ENCODE measurements at regions not wholly inside any gene's neighbourhood (a gene's known extent, or its start where the extent isn't known, plus 50 kb on each side); places are given as distances from the start of the nearest gene placed in this dataset.

DNA sequence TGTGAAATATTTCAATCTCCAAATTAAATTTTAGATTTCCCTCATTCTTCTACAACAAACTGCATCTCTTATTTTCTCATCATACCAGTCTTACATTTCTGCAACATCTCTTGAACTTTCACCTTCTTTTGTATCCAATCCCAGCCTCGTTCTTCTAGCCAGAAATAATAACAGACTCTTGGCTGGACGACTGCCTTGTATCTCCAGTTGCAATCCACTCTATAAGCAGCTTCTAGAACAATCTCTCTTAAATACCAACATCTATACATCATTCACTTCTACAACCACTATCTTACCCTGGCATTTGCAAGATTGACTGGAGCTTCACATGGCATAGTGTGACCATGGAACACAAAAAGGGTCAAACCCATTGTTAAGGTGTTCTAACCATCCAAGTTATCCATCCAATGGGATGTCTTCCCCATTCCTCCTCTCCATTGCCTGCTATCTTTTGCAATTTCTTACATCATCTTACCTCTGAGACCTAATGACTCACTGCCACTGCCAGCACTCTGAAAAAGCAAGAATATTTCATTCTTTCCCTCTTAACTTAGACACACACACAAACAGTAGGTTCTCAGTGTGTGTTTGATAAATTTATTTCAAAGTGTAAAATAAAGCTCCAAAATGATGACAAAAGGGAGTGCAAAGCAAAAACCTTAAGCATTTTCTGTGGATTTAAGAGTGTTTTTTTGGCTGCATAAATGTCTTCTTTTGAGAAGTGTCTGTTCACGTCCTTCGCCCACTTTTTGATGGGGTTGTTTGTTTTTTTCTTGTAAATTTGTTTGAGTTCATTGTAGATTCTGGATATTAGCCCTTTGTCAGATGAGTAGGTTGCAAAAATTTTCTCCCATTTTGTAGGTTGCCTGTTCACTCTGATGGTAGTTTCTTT, 145.6 kb downstream of the METTL4 start:
- TF ChIP-seq BHLHE40 (IDR thresholded peaks at IDR 0.05; ENCODE audit: borderline replicate concordance) (no peak), L3MBTL2 (conservative IDR thresholded peaks at IDR 0.05) (no peak), SP1 (IDR thresholded peaks at IDR 0.05) (no peak), FOXA1 (IDR thresholded peaks at IDR 0.05) (no peak), FOXK2 (IDR thresholded peaks at IDR 0.05) (no peak), TARDBP (IDR thresholded peaks at IDR 0.05) (no peak), ARNT (IDR thresholded peaks at IDR 0.05) (no peak), ZNF384 (IDR thresholded peaks at IDR 0.05) (no peak), HDGF (IDR thresholded peaks at IDR 0.05; ENCODE audit: borderline replicate concordance) (no peak), SUZ12 (IDR thresholded peaks at IDR 0.05) (no peak), PKNOX1 (IDR thresholded peaks at IDR 0.05) (no peak), LEF1 (IDR thresholded peaks at IDR 0.05; ENCODE audit: borderline replicate concordance) (no peak), ELF4 (IDR thresholded peaks at IDR 0.05) (no peak)

Measured in HEK293T (cell line).